ENCODE measurements at regions not wholly inside any gene's neighbourhood (a gene's known extent, or its start where the extent isn't known, plus 50 kb on each side); places are given as distances from the start of the nearest gene placed in this dataset.
"Not testable (repeated sequence)": the region's sequence is repeated elsewhere in the genome, so short reads cannot be mapped to it uniquely, and the experiment has no call there.

- TF ChIP-seq POLR2A, CTCF (IDR thresholded peaks at IDR 0.05): not testable (repeated sequence)
Observed at GRCh38 chr5:176048671-176049070, 80.6 kb upstream of the THOC3 start.

All from body of pancreas (tissue), 4 donors.